Erythroblast (primary cell): ENCODE measurements at regions not wholly inside any gene's neighbourhood (a gene's known extent, or its start where the extent isn't known, plus 50 kb on each side); places are given as distances from the start of the nearest gene placed in this dataset.

Experiments used
- DNase-seq, 2 experiments: peaks; one replicate each; lab custom pipeline; 2025; lab: John Stamatoyannopoulos, UW
- GATA1 ChIP-seq: IDR thresholded peaks from 2 replicates; pipeline ENCODE4 v1.6.1; 2011; ENCODE audit warnings: low read depth, mild to moderate bottlenecking, control low read depth, low read length, moderate library complexity
- POLR2A ChIP-seq: IDR thresholded peaks from 2 replicates; pipeline ENCODE4 v1.6.1; 2011; ENCODE audit warnings: mild to moderate bottlenecking, low read length

DNA sequence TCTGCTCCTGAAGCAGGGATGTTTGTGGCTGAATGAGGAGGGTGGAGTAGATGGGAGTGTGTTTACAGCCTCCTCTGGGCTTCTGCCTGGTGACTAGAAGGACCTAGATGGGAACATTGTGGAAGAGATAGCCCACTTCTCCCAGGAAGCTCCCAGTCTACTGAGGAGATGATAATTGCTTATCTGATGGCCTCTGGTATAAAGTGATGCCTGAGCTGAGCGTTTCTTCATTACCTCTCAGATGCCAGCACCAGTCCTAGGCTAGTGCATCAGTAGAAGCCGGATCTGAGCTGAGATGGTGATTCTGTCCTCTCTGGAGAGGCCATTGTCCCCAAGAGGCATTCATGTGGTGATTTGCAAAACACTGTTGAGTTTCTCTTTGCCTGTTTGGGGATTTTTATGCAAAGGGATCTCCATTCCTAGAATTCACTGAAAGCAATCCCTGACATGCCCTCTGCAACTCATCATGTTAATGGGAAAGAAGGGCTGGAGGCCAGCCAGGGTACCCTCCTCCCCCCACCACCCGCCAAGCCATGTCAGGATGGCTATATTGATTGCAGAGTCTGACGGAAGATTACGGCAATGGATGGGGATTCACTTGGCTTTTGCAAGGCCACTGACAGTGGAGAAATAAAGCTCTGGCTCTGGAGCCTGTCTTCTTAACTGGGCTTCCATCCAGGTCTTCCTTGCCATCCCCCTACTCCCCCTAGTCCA lies 166.4 kb upstream of the ROPN1 start:
- TF ChIP-seq GATA1: no peak
- no peak for TF ChIP-seq POLR2A
- DNase-seq: no peak

DNA sequence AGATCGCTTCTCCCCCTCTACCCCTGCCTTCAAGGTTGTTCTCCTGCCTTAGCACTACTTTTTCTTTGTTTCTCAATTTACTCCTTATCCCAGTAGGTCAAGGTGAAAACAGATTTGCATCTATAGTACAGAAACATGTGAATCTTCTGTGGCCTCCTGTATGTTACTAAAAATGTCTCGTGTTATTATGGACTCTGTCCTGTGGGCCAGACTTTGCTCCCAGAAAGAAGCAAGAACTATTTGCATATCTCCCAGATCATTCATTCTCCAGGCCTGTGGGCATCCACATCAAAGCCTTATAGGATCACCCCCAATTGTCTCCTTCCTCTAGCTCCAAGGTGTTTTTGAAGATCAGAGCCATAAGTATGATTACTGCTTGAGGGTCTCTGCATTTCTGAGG lies 169.5 kb upstream of the ROPN1 start:
- no peak for DNase-seq
- TF ChIP-seq POLR2A (no peak), GATA1 (no peak)

DNA sequence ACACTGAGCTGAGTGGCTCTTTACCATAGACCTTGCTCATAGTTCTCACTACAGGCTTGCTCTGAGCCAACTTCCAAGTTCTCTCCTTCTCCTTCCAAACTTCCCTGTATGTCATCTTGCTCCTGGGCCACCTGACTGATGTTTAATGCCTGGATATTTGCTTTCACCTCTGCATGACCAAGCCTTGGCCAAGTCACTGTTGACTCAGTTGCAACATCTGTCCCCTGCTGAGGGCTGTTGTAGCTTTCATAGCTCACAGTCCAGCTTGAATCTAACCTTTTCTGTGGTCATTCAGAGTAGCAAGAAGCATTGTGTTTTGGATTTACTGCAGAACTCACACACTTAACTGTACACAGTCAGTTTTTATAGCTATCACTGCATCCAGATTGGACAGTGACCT lies 171.8 kb upstream of the ROPN1 start:
- no peak for TF ChIP-seq GATA1
- TF ChIP-seq POLR2A: no peak
- DNase-seq: no peak

DNA sequence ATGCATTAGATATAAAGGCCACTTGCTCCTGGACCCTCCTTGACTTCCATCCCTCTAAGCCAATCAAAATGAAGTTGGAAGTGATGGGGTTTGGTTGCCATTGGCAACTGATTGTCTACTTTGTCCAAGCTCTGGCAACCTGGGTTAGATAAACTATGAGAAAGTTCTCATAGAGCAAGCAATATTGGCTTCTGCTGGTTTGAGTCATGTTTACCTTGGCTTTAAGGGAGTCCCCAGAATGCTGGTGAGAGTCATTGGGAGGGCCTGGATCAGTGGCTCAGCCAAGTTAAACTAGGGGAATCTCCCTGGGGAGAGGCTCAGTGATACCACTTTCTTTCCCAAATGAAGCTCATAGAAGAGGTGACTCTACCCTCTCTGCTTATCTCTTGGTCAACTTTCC lies 176.3 kb upstream of the ROPN1 start:
- no peak for TF ChIP-seq POLR2A
- no peak for TF ChIP-seq GATA1
- no peak for DNase-seq

DNA sequence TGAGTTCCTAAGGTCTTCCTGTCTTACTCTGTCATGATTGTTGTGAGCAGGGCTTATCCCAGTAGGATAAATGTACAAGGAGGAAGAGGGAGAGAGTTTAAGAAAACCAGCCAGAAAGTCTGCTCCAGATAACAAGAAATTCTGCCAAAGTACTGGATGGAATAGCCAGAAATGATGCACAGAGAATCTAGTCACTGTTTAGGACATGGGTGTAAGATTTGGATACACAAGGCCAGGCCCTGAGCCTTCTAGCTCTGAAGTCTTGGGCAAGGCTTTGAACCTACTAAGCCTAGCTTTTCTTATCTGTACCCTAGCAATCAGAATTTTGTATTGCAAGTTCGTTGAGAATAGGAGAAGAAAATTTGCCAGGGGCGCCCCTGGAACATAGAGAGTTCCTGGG lies 180.4 kb upstream of the ROPN1 start:
- no peak for TF ChIP-seq POLR2A
- no peak for TF ChIP-seq GATA1

DNA sequence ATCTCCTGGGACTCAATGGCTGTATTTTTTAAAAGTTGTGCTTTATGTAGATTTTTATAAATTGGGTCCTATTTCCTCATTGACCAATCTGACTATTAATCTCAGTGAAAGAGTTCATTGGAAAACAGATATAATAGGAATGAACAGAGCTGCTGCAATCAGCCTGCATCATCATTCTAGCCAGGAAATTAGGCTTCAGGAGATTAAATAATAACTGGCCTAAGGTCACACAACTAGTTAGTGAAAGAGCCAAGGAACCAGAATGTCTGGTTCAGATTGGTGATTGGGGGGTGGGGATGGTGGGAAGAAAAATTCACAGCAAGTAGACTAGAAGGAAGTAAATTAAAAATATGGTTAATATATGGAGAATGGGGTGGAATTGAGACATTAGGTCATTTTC lies 180.9 kb upstream of the ROPN1 start:
- TF ChIP-seq POLR2A (no peak), GATA1 (no peak)
- DNase-seq: no peak

More for the DNA sequence above, 180.4 kb upstream of the ROPN1 start:
- no peak for DNase-seq

DNA sequence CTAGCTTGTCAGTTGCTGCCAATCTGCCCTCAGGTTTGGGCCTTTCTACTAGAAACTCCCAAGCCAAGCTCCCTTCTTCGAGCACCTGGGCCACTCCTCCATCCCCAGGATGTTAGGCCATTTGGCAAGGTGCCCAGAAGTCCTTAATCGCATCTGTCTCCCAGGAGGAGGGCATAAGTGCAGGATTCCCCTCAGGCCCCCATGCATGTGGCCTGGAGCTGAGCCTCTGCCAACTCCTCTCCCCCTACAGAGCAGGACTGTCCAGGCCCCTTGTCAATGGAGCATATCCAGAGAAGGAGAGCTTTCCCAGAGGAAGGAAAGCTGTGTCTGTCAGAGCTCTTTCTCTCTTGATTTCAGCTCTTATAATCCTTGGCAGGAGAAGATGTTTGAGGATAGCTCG lies 182.6 kb upstream of the ROPN1 start:
- TF ChIP-seq POLR2A: no peak
- no peak for TF ChIP-seq GATA1
- no peak for DNase-seq

DNA sequence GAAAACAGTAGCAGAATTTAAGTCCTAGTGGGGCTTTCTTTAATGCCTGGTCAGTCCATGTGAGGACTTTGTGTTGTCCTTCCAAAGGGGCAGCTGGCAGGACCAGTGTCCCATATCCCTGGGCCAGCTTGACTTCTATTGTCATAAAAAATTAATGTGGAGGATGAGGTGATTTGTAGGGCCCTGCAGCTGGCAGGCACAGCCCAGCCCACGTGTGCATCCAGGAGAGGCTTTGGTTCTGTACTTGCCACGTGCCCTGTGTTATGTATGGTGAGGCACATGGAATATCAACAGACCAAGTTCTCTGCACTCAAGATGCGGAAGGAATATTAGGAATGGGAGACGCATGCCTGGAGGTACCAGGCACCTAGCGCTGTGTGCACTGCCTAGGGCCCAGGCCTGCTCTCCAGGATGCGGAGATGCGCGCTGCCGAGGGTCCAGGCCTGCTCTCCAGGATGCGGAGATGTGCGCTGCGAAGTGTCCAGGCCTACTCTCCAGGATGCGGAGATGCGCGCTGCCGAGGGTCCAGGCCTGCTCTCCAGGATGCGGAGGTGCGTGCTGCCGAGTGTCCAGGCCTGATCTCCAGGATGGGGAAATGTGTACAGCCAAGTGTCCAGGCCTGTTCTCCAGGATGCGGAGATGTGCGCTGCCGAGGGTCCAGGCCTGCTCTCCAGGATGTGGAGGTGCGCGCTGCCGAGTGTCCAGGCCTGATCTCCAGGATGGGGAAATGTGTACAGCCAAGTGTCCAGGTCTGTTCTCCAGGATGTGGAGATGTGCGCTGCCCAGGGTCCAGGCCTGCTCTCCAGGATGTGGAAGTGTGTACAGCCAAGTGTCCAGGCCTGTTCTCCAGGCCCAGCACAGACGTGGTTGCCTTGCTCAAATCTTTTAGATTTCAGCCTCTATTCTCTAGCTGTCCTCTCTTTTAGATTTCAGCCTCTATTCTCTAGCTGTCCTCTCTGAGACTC lies 183.3 kb upstream of the ROPN1 start:
- DNase-seq: no peak

DNA sequence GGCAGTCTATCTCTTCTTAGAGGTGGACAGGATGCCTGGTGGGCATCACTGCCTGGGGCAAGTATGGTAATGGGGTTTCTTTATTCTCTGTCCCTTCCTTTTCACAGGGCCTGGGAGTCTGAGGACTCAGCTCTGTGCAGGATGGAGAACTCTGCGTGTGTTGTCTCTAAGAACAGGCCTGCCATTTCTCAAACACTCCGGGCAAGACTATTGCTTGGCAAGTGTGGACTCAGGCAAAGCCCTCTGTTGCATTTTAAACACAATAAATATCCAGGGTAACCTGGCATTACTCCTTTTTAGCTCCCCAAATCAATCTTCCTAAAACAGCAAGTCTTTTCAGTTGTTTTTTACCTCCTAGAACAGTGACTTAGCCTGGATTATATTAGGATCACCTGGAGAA lies 185.1 kb upstream of the ROPN1 start:
- no peak for TF ChIP-seq GATA1
- TF ChIP-seq POLR2A: no peak
- no peak for DNase-seq

More for the DNA sequence above, 183.3 kb upstream of the ROPN1 start:
- TF ChIP-seq GATA1 (no peak), POLR2A (no peak)

DNA sequence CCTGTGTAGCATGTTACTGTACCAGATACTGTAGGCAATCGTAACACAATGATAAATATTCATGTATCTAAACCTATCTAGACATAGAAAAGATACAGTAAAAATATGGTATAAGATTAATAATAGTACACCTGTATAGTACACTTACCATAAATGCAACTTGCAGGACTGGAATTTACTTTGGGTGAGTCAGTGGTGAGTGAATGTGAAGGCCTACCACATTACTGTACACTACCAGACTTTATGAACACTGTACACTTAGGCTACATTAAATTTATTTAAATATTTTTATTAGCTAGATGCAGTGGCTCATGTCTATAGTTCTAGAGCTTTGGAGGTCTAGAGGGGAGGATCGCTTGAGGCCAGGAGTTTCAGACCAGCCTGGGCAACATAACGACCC lies 186.6 kb upstream of the ROPN1 start:
- no peak for DNase-seq
- no peak for TF ChIP-seq POLR2A
- TF ChIP-seq GATA1: no peak

DNA sequence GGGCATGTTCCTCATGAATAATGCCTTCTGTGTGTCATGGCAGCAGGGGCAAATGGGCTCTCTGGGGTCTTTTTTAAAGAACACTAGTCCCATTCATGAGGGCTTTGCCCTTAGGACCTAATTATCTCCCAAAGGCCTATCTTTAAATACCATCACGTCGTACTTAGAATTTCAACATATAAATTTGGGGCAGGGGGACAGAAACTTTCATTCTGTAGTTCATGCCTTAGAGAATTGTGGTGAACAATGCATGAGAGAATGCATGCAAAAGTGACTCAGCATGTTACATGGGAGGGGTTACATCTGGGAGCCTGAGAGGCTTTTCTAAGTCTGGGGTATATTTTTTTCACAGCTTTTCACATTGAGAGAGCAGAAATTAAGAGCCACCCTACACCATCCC lies 208.5 kb upstream of the ROPN1 start:
- TF ChIP-seq POLR2A: no peak
- TF ChIP-seq GATA1: no peak
- DNase-seq: no peak

DNA sequence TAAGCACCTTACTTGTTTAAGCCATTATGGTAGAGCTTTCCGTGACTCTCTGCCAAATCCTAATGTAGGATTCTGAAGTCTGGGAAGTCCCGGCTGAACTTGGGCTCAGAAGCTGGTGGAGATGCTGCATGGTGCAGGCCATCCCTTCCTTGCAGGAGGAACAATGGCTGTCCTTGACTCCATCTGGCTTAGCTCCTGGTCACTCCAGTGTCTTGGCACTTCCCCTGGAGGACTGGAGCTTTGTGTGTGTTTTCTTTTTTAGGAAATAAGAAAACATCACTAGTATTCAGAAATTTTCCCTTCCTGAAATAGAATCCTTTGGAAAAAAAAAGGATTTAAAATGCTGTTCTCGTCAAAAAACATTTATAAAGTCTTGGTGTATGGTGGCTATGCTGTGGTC lies 209.3 kb upstream of the ROPN1 start:
- no peak for DNase-seq
- TF ChIP-seq POLR2A (no peak), GATA1 (no peak)

DNA sequence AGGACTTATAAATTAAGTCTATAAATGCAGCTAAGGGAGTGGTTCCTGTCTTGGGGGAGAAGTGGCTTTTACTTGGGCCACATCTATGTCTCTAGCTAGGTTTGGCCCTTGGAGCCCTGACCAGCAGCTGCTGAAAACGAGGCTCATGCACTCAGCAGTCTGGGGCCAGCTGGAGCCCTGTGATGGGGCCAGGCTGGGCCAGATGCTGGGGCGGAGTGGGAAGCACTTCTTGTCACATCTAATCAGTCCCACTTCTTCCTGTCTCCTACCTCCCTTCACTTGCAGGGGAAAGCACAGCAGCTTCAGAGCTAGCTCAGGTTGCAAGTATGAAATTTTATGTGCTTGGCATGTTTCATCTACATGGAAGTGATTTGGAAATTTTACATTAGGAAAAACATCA lies 209.9 kb upstream of the ROPN1 start:
- TF ChIP-seq POLR2A (no peak), GATA1 (no peak)
- DNase-seq: no peak

DNA sequence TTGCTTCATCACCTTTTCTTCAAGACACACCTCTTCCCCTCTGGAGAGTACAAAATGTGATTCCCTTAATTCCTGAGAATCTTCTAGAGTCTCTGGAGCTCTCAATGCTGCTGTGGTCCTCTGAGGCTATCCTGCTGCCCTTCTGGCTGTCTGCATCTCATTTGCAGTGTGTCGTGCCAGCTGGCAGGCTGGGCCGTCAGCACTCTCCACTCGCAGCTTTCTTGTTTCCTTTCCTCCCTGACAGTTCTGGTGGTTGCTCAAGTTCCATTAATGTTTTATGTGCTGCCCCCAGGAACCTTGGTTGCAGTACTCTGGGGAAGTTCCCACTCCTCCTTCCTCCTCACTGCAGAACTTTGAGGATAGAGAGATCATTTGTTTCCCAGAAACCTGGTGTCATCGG lies 210.8 kb upstream of the ROPN1 start:
- DNase-seq: no peak
- TF ChIP-seq GATA1: no peak

DNA sequence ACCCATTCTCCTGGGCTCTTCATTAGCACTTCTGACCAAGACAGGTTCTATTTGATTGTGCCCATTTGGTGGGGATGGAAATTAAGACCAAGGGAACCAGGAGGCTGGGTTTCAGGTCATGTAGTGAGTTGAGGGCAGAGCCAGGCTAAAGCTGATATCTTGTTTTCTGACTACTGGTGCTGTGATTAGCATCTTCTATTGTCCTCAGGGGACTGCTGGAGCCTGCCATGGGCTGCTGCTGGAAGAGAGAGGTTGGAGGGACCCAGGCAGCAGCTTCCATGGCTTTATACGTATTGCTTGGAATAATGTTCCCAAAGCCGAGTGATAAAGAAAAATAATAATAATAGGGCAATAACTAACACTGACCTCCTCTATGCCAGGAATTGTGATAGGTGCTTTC lies 211.4 kb upstream of the ROPN1 start:
- TF ChIP-seq GATA1: no peak
- no peak for TF ChIP-seq POLR2A

More for the DNA sequence above, 211.4 kb upstream of the ROPN1 start:
- DNase-seq: no peak
